K562 (cell line): ENCODE measurements at regions not wholly inside any gene's neighbourhood (a gene's known extent, or its start where the extent isn't known, plus 50 kb on each side); places are given as distances from the start of the nearest gene placed in this dataset.

ENCODE experiments used
- ARID2 ChIP-seq: fragments of 450-650 bp; IDR thresholded peaks from 2 replicates; pipeline ENCODE4 v1.6.1; 2017; ENCODE audit warnings: antibody characterized with exemption, mild to moderate bottlenecking
- ATF1 ChIP-seq, 2 experiments: fragments of 450-650 bp in 1 of 2; IDR thresholded peaks; 2 replicates each; pipeline ENCODE4 v1.6.1; 2016; ENCODE audit warnings: missing compliant biosample characterization in 1 of 2, missing genetic modification characterization in 1 of 2
- BRD4 ChIP-seq: fragments of 200-600 bp; sonication (generic); IDR thresholded peaks from 2 replicates; pipeline ENCODE4 v1.6.1; 2017; ENCODE audit warnings: inconsistent platforms
- E2F4 ChIP-seq: sonication (generic); formaldehyde crosslinking; IDR thresholded peaks from 2 replicates; pipeline ENCODE4 v1.8.0; 2022; ENCODE audit warnings: mild to moderate bottlenecking, low read depth, missing genetic modification reagents
- ETV5 ChIP-seq: sonication (generic); formaldehyde crosslinking; IDR thresholded peaks from 2 replicates; pipeline ENCODE4 v1.4.0; 2020; ENCODE audit warnings: low read depth, mild to moderate bottlenecking, missing genetic modification reagents
- FIP1L1 ChIP-seq: fragments of 200-400 bp; formaldehyde crosslinking; IDR thresholded peaks from 2 replicates; pipeline ENCODE4 v1.6.1; 2018; ENCODE audit warnings: mild to moderate bottlenecking, low read depth, low read length; ENCODE audit not compliant: poor library complexity, severe bottlenecking
- HDAC2 ChIP-seq: fragments of 450-650 bp; IDR thresholded peaks from 2 replicates; pipeline ENCODE4 v1.6.1; 2016; ENCODE audit warnings: mild to moderate bottlenecking
- HDGF ChIP-seq: fragments of 450-650 bp; IDR thresholded peaks from 2 replicates; pipeline ENCODE4 v1.6.1; 2016
- ID3 ChIP-seq, 2 experiments: fragments of 250-450 bp in 1 of 2; fragments of 450-650 bp in 1 of 2; sonication (Bioruptor Pico) in 1 of 2; IDR thresholded peaks; 2 replicates each; pipeline versions ENCODE4 v1.6.1 to v1.8.0; 2016 to 2021; ENCODE audit warnings: mild to moderate bottlenecking in 2 of 2, moderate library complexity in 2 of 2, missing compliant biosample characterization in 1 of 2, missing genetic modification characterization in 1 of 2
- MEIS2 ChIP-seq: fragments of 450-650 bp; IDR thresholded peaks from 2 replicates; pipeline ENCODE4 v1.6.1; 2014; ENCODE audit warnings: mild to moderate bottlenecking; ENCODE audit not compliant: partially characterized antibody
- MLLT1 ChIP-seq, 2 experiments: fragments of 450-650 bp; IDR thresholded peaks; 2 replicates each; pipeline ENCODE4 v1.6.1; 2016
- PHF8 ChIP-seq: fragments of 200-600 bp; sonication (generic); IDR thresholded peaks from 2 replicates; pipeline ENCODE4 v1.6.1; 2012; ENCODE audit warnings: mixed run types, mild to moderate bottlenecking, inconsistent platforms, low read length, moderate library complexity, borderline replicate concordance
- POLR2G ChIP-seq: fragments of 200-400 bp; formaldehyde crosslinking; IDR thresholded peaks from 2 replicates; pipeline ENCODE4 v1.6.1; 2017; ENCODE audit warnings: low read depth, mild to moderate bottlenecking, antibody characterized with exemption, low read length, moderate library complexity
- RAD51 ChIP-seq: fragments of 450-650 bp; IDR thresholded peaks from 2 replicates; pipeline ENCODE4 v1.7.1; 2016; ENCODE audit warnings: low read depth, mild to moderate bottlenecking, borderline replicate concordance
- RBBP5 ChIP-seq: fragments of 200-600 bp; sonication (generic); IDR thresholded peaks from 2 replicates; pipeline ENCODE4 v1.6.1; 2012; ENCODE audit warnings: borderline replicate concordance, mild to moderate bottlenecking, low read length, control low read depth, inconsistent platforms; ENCODE audit not compliant: insufficient read depth, poor library complexity, severe bottlenecking
- TAF15 ChIP-seq: fragments of 200-400 bp; formaldehyde crosslinking; IDR thresholded peaks from 2 replicates; pipeline ENCODE4 v1.6.1; 2017; ENCODE audit warnings: mild to moderate bottlenecking, low read depth, low read length, moderate library complexity
- U2AF2 ChIP-seq: fragments of 200-400 bp; formaldehyde crosslinking; optimal IDR thresholded peaks from 2 replicates; pipeline ENCODE3; 2017; ENCODE audit warnings: low read depth, mild to moderate bottlenecking, low read length
- ZBTB33 ChIP-seq: sonication (generic); formaldehyde crosslinking; IDR thresholded peaks from 2 replicates; pipeline ENCODE4 v1.8.1; 2023; ENCODE audit warnings: mild to moderate bottlenecking, missing genetic modification reagents
- ZNF263 ChIP-seq: sonication (generic); formaldehyde crosslinking; IDR thresholded peaks from 2 replicates; pipeline ENCODE4 v1.8.0; 2022; ENCODE audit warnings: mild to moderate bottlenecking, missing genetic modification reagents, borderline replicate concordance
- ZNF408 ChIP-seq: fragments of 250-450 bp; sonication (Bioruptor Pico); IDR thresholded peaks from 2 replicates; pipeline ENCODE4 v1.4.0; 2020; ENCODE audit warnings: low read depth, mild to moderate bottlenecking, moderate library complexity
- ZNF717 ChIP-seq: fragments of 250-450 bp; sonication (Bioruptor Pico); IDR thresholded peaks from 2 replicates; pipeline ENCODE4 v1.5.0; 2021
- ZNF766 ChIP-seq: fragments of 200-800 bp; sonication (Bioruptor generic); conservative IDR thresholded peaks from 2 replicates; pipeline ENCODE4 v1.6.1; 2016; ENCODE audit warnings: missing genetic modification characterization, missing compliant biosample characterization
- ZNF77 ChIP-seq: fragments of 250-450 bp; sonication (Bioruptor Pico); IDR thresholded peaks from 2 replicates; pipeline ENCODE4 v1.5.0; 2020

GRCh38 chr16:85461022-85461813 is 151.9 kb upstream of the GSE1 start (continued):
- TF ChIP-seq RBBP5 = peak; percentile 60
- no peak for TF ChIP-seq FIP1L1
- TF ChIP-seq BRD4 = no peak
- TF ChIP-seq ID3 (CRISPR knock-in tag; IDR thresholded peaks at IDR 0.05) = no peak
- peak; percentile 55; the same call in 1 of the 2 replicates for TF ChIP-seq ID3 (tag; IDR thresholded peaks at IDR 0.05)
- no peak for TF ChIP-seq E2F4
- TF ChIP-seq ARID2 = no peak
- no peak for TF ChIP-seq TAF15
- no peak for TF ChIP-seq HDAC2
- no peak for TF ChIP-seq MLLT1 (IDR thresholded peaks at IDR 0.05)
- no peak for TF ChIP-seq HDGF
- TF ChIP-seq MEIS2 = peak; percentile 28
- TF ChIP-seq ZNF77 (CRISPR knock-in tag) = no peak
- no peak for TF ChIP-seq U2AF2
- no peak for TF ChIP-seq ZBTB33 (CRISPR knock-in tag)
- 0 out of 2 replicates have a peak, but pooled peaks have one; percentile 62 for TF ChIP-seq ZNF263 (CRISPR knock-in tag)
- no peak for TF ChIP-seq RAD51
- TF ChIP-seq ATF1 (CRISPR knock-in tag; IDR thresholded peaks at IDR 0.05) = no peak
- TF ChIP-seq ATF1 (tag; IDR thresholded peaks at IDR 0.05) = no peak
- no peak for TF ChIP-seq ZNF717 (CRISPR knock-in tag)
- no peak; the same call in 1 of the 2 replicates for TF ChIP-seq PHF8
- TF ChIP-seq POLR2G = 0 out of 2 replicates have a peak, but pooled peaks have one; percentile 0
- TF ChIP-seq ZNF408 (CRISPR knock-in tag) = no peak
- TF ChIP-seq ZNF766 (CRISPR knock-in tag) = no peak; the same call in 1 of the 2 replicates
- TF ChIP-seq ETV5 (CRISPR knock-in tag) = peak; percentile 8; the same call in 1 of the 2 replicates
